Endodermal cell (in vitro differentiated cells): ENCODE measurements at regions not wholly inside any gene's neighbourhood (a gene's known extent, or its start where the extent isn't known, plus 50 kb on each side); places are given as distances from the start of the nearest gene placed in this dataset.

Source experiments
- DNase-seq: peaks from one replicate; pipeline ENCODE4 v3.0.0-alpha.2; 2017
- H3K27ac ChIP-seq: 2 replicates; pipeline ENCODE4 v1.5.1; 2013; ENCODE audit warnings: mild to moderate bottlenecking, low read depth, low read length, moderate library complexity
- H3K27me3 ChIP-seq: 2 replicates; pipeline ENCODE4 v1.6.1; 2013; ENCODE audit warnings: mild to moderate bottlenecking, low read length, moderate library complexity; ENCODE audit not compliant: insufficient read depth, control insufficient read depth, poor library complexity, severe bottlenecking
- H3K36me3 ChIP-seq: 2 replicates; pipeline ENCODE4 v1.7.0; 2013; ENCODE audit warnings: mild to moderate bottlenecking, low read length, moderate library complexity; ENCODE audit not compliant: control insufficient read depth, insufficient read depth
- H3K4me1 ChIP-seq: one replicate; pipeline ENCODE4 v1.7.0; 2013; ENCODE audit warnings: low read length; ENCODE audit not compliant: control insufficient read depth, insufficient read depth
- H3K4me3 ChIP-seq: 2 replicates; pipeline ENCODE4 v1.5.1; 2013; ENCODE audit warnings: mild to moderate bottlenecking, low read length, moderate library complexity
- H3K9ac ChIP-seq: 2 replicates; pipeline ENCODE4 v1.6.1; 2013; ENCODE audit warnings: mild to moderate bottlenecking, low read length, moderate library complexity; ENCODE audit not compliant: poor library complexity, severe bottlenecking; ENCODE audit errors: extremely low read depth
- H3K9me3 ChIP-seq: 2 replicates; pipeline ENCODE4 v1.6.1; 2013; ENCODE audit warnings: mild to moderate bottlenecking, low read length, moderate library complexity; ENCODE audit not compliant: control insufficient read depth
- H3K27ac Mint-ChIP-seq: 2 replicates; pipeline ENCODE4 v1.8.0; 2020; ENCODE audit warnings: mixed read lengths
- H3K27me3 Mint-ChIP-seq: 2 replicates; pipeline ENCODE4 v1.8.0; 2021; ENCODE audit warnings: mild to moderate bottlenecking, mixed read lengths; ENCODE audit not compliant: insufficient read depth
- H3K36me3 Mint-ChIP-seq: 2 replicates; pipeline ENCODE4 v1.8.0; 2020; ENCODE audit warnings: low read depth, mixed read lengths
- H3K4me1 Mint-ChIP-seq: 2 replicates; pipeline ENCODE4 v1.8.0; 2020; ENCODE audit warnings: mixed read lengths
- H3K4me3 Mint-ChIP-seq: 2 replicates; pipeline ENCODE4 v1.8.0; 2020; ENCODE audit warnings: mild to moderate bottlenecking, moderate library complexity, mixed read lengths
- H3K9me3 Mint-ChIP-seq: 2 replicates; pipeline ENCODE4 v1.8.0; 2020; ENCODE audit warnings: mild to moderate bottlenecking, mixed read lengths
- WGBS, 2 experiments: methylation state at CpG; one replicate each; pipeline versions ENCODE4 v1.1.5 to v1.1.7; 2013; ENCODE audit warnings: missing lambda C conversion rate in 2 of 2, mixed read lengths in 1 of 2; ENCODE audit not compliant: insufficient coverage in 1 of 2, insufficient read length in 1 of 2; 5-methylcytosine and 5-hydroxymethylcytosine counted together
- TF ChIP-seq, protein P1 (sequence below): fragments of 200-600 bp; sonication (generic); conservative IDR thresholded peaks from 2 replicates; pipeline ENCODE4 v1.5.0; 2021; ENCODE audit warnings: antibody characterized with exemption, mild to moderate bottlenecking

DNA sequence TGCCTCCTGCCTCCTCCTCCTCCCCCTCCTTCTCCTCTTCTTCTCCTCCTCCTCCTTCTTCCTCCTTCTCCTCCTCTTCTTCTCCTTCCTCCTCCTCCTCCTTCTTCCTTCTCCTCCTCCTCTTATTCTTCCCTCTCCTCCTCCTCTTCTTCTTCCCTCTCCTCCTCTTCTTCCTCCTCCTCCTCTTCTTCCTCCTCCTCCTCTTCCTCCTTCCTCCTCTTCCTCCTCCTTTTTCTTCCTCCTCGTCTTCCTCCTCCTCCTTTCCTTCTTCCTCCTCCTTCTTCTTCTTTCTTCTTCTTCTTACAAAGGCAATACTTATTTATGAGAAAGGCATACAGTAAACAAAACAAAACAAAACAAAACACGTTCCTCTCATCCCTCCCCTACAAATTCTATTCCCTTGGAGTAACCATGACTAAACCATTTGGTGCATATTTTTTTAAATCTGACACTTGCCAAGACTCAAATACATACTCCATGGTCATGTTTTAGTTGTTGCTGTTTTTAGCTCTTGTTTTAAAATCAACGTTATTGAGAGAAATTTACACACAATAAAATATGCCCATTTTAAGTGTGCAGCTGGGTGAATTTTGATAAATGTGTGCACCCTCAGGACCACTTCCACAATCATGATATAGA, 135.6 kb downstream of the FOXD1 start:
- Histone ChIP-seq H3K9ac (no peak overlapping the region), H3K27ac (no peak overlapping the region), H3K9me3 (no peaks in the 10 kb centered on the region), H3K36me3 (no peaks in the 10 kb centered on the region), H3K4me1 (no peaks in the 10 kb centered on the region), H3K27me3 (peaks cover 49% of the 10 kb centered on the region), H3K4me3 (no peak overlapping the region)
- no peak for DNase-seq
- Mint-ChIP-seq H3K4me1 (peaks cover 10% of the 10 kb centered on the region), H3K9me3 (no peaks in the 10 kb centered on the region), H3K36me3 (no peaks in the 10 kb centered on the region), H3K27ac (no peak overlapping the region), H3K4me3 (no peak overlapping the region), H3K27me3 (peaks cover 58% of the 10 kb centered on the region)
- TF ChIP-seq, protein P1, sequence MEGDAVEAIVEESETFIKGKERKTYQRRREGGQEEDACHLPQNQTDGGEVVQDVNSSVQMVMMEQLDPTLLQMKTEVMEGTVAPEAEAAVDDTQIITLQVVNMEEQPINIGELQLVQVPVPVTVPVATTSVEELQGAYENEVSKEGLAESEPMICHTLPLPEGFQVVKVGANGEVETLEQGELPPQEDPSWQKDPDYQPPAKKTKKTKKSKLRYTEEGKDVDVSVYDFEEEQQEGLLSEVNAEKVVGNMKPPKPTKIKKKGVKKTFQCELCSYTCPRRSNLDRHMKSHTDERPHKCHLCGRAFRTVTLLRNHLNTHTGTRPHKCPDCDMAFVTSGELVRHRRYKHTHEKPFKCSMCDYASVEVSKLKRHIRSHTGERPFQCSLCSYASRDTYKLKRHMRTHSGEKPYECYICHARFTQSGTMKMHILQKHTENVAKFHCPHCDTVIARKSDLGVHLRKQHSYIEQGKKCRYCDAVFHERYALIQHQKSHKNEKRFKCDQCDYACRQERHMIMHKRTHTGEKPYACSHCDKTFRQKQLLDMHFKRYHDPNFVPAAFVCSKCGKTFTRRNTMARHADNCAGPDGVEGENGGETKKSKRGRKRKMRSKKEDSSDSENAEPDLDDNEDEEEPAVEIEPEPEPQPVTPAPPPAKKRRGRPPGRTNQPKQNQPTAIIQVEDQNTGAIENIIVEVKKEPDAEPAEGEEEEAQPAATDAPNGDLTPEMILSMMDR, result no peak
- 38 to 87% methylated on average over 2 to 3 of the region's 3 CpGs for WGBS, 2 experiments

- H3K9ac ChIP-seq, result no peak overlapping the region
- no peaks in the 10 kb centered on the region for H3K36me3 ChIP-seq
- Mint-ChIP-seq H3K36me3 (no peaks in the 10 kb centered on the region), H3K27me3 (peaks cover 64% of the 10 kb centered on the region), H3K4me3 (no peak overlapping the region), H3K27ac (no peak overlapping the region), H3K9me3 (no peaks in the 10 kb centered on the region), H3K4me1 (peaks cover 10% of the 10 kb centered on the region)
- H3K9me3 ChIP-seq, result no peaks in the 10 kb centered on the region
- no peak for DNase-seq
- no peaks in the 10 kb centered on the region for H3K4me1 ChIP-seq
- H3K27ac ChIP-seq, result no peak overlapping the region
- H3K4me3 ChIP-seq, result no peak overlapping the region
- TF ChIP-seq, protein P1, result peak; percentile 21
- 52 to 60% methylated on average over 4 to 12 of the region's 13 CpGs for WGBS, 2 experiments
- H3K27me3 ChIP-seq, result peaks cover 56% of the 10 kb centered on the region
Measured at GRCh38 chr5:73312146-73312871, 136.3 kb downstream of the FOXD1 start.

DNA sequence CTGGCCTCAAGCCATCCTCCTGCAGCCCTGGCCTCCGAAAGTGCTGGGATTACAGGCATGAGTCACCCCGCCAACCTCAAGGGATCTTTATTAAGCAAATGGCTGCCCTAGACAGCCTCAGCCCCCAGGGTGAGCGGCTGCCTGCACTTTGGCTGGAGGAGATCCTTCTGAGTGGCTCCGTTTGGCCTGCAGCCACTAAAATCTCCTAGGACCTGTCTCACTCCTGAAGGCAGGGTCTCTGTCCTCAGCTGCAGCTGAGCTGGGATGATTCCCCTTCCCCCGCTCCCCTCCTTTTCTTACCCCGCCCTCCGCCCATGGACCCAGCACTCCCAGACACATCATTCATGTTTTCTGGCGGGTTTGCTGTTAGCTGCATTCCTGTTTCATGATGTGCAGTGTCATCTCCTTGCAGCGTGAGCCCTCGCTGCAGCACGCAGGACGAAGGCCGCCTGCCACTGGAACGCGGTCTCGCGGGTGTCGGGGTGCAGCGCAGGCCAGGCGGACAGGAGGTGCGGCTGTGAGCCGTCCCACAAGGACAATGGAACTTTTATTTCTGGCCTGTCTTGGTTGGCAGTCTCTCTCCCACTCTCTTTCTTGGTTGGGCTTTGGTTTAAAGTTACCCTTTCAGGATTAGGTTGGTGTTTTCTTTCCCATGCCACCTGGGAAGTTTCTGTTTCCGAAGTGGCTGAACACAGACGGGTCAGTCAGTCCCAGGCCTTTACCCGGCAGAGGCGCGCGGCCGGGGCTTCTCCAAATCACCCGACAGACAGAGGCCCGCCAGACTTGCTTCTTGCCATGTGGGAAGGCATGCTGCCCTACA, 137.1 kb downstream of the FOXD1 start:
- 50 to 64% methylated on average over 21 to 31 of the region's 31 CpGs for WGBS, 2 experiments
- H3K4me1 Mint-ChIP-seq, result peaks cover 10% of the 10 kb centered on the region
- TF ChIP-seq, protein P1, result no peak
- Histone ChIP-seq H3K9me3 (no peaks in the 10 kb centered on the region), H3K27ac (no peak overlapping the region), H3K36me3 (no peaks in the 10 kb centered on the region), H3K27me3 (peaks cover 64% of the 10 kb centered on the region), H3K4me1 (no peaks in the 10 kb centered on the region), H3K4me3 (no peak overlapping the region), H3K9ac (no peak overlapping the region)
- no peaks in the 10 kb centered on the region for H3K36me3 Mint-ChIP-seq
- no peaks in the 10 kb centered on the region for H3K9me3 Mint-ChIP-seq
- H3K27ac Mint-ChIP-seq, result no peak overlapping the region
- H3K27me3 Mint-ChIP-seq, result peaks cover 73% of the 10 kb centered on the region
- peak; percentile 82 for DNase-seq
- peak overlapping the region; percentile 33 for H3K4me3 Mint-ChIP-seq
